Upper lobe of right lung (tissue), 1 donor: ENCODE measurements at regions not wholly inside any gene's neighbourhood (a gene's known extent, or its start where the extent isn't known, plus 50 kb on each side); places are given as distances from the start of the nearest gene placed in this dataset.

ENCODE experiments used
- ATAC-seq: fragments of 200-7000 bp; cut with Tn5 transposase; one replicate; pipeline ENCODE4 v1.9.1; 2020; ENCODE audit warnings: mild to moderate bottlenecking, moderate library complexity
- DNase-seq: peaks from one replicate; pipeline ENCODE4 v3.0.0-alpha.2; 2020
- H3K27ac ChIP-seq: fragments of 200-600 bp; one replicate; pipeline ENCODE4 v1.8.0; 2022
- H3K27me3 ChIP-seq: fragments of 200-600 bp; one replicate; pipeline ENCODE4 v1.8.0; 2022; ENCODE audit warnings: mild to moderate bottlenecking
- H3K36me3 ChIP-seq: fragments of 200-600 bp; one replicate; pipeline ENCODE4 v1.8.0; 2022
- H3K4me1 ChIP-seq: fragments of 200-600 bp; one replicate; pipeline ENCODE4 v1.8.0; 2022
- H3K4me3 ChIP-seq: fragments of 200-600 bp; one replicate; pipeline ENCODE4 v1.8.0; 2022; ENCODE audit warnings: mild to moderate bottlenecking
- H3K9me3 ChIP-seq: fragments of 200-600 bp; one replicate; pipeline ENCODE4 v1.8.0; 2022
- CTCF ChIP-seq: fragments of 200-600 bp; IDR thresholded peaks from one replicate; pipeline ENCODE4 v1.8.0; 2022; ENCODE audit warnings: antibody characterized with exemption
- intact Hi-C: fragments of 100-400 bp; cut with DNase I; formaldehyde crosslinking; loops from one replicate; pipeline ENCODE4 v1.11.0; 2022
- donor health status: DM: no; HTN: yes; CAD: no; lungs with severe emphysema.

DNA sequence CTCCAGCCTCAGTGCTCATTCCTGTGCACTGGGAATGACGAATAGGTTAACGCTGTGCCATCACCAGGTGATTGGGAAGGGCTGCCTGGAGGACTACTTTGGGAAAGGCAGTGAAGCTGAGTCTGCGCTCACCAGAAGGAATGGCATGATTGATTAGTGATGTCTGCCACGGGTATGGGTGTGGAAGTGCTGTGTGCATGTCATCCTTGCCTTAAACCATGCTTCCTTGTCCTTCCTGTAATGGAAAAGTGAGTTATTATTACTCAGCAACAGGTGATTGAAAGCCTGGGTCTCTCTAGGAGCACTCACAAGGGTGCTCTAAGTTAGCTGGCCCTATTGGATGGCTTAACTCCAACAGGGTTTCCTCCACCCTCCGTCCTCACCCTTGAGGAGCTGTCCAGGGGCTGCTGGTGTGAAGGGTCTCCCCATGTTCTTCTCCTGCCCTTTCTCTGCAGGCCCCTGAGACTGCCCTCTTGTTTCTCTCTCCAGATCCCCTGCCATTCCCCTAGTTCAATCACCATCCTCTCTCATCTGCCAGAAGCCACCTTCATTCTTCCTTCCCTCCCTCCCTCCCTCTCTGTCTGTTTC lies 121.9 kb upstream of the NECTIN1 start:
- no peak for TF ChIP-seq CTCF
- H3K36me3 ChIP-seq = no peaks in the 10 kb centered on the region
- no peaks in the 10 kb centered on the region for H3K4me1 ChIP-seq
- DNase-seq (no peak), ATAC-seq (no peak)
- H3K27me3 ChIP-seq = peaks cover 6% of the 10 kb centered on the region
- intact Hi-C loops = no loop called here
- H3K4me3 ChIP-seq = no peak overlapping the region
- peaks cover 5% of the 10 kb centered on the region for H3K9me3 ChIP-seq
- H3K27ac ChIP-seq = no peak overlapping the region

DNA sequence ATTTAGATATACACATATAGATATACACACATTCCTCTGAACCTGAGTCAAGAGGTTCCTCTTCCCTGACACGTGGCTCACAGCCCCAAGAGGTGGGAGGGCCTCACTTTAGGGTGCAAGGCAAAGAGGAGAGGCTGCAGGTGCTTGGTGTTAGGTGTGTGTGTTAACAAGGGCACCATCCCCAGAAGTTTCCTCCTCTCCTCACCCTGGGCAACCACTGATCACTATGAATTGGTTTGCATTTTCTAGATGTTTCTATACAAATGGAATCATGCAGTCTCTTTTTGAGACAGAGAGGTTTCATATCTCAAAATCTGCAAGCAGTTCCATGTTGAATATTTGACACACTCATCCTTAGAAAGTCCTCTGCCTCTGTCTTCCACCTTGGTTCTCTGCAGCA lies 120.9 kb upstream of the NECTIN1 start:
- Histone ChIP-seq H3K4me1 (no peaks in the 10 kb centered on the region), H3K27ac (no peak overlapping the region), H3K36me3 (no peaks in the 10 kb centered on the region), H3K27me3 (peaks cover 5% of the 10 kb centered on the region), H3K9me3 (peaks cover 5% of the 10 kb centered on the region), H3K4me3 (no peak overlapping the region)
- DNase-seq (no peak), ATAC-seq (no peak)
- intact Hi-C loops = no loop called here
- no peak for TF ChIP-seq CTCF

- Histone ChIP-seq H3K27me3 (peaks cover 5% of the 10 kb centered on the region), H3K27ac (no peak overlapping the region), H3K9me3 (peaks cover 5% of the 10 kb centered on the region), H3K36me3 (no peaks in the 10 kb centered on the region), H3K4me1 (no peaks in the 10 kb centered on the region), H3K4me3 (no peak overlapping the region)
- intact Hi-C loops = no loop called here
- ATAC-seq = no peak
- TF ChIP-seq CTCF = no peak
- DNase-seq = no peak
Observed at GRCh38 chr11:119847853-119848252, 118.9 kb upstream of the NECTIN1 start.

GRCh38 chr11:119846374-119846773 lies 117.4 kb upstream of the NECTIN1 start:
- H3K36me3 ChIP-seq = no peaks in the 10 kb centered on the region
- no peak overlapping the region for H3K4me3 ChIP-seq
- DNase-seq (no peak), ATAC-seq (no peak)
- intact Hi-C loops = no loop called here
- H3K4me1 ChIP-seq = no peaks in the 10 kb centered on the region
- no peak for TF ChIP-seq CTCF
- no peak overlapping the region for H3K27ac ChIP-seq
- peaks cover 5% of the 10 kb centered on the region for H3K27me3 ChIP-seq
- H3K9me3 ChIP-seq = peaks cover 5% of the 10 kb centered on the region

- Histone ChIP-seq H3K4me3 (no peak overlapping the region), H3K9me3 (peaks cover 5% of the 10 kb centered on the region), H3K36me3 (no peaks in the 10 kb centered on the region), H3K27ac (no peak overlapping the region), H3K4me1 (no peaks in the 10 kb centered on the region), H3K27me3 (peaks cover 5% of the 10 kb centered on the region)
- ATAC-seq = no peak
- DNase-seq = no peak
- intact Hi-C loops = no loop called here
- TF ChIP-seq CTCF = no peak
Observed at GRCh38 chr11:119845756-119846155, 116.8 kb upstream of the NECTIN1 start.

DNA sequence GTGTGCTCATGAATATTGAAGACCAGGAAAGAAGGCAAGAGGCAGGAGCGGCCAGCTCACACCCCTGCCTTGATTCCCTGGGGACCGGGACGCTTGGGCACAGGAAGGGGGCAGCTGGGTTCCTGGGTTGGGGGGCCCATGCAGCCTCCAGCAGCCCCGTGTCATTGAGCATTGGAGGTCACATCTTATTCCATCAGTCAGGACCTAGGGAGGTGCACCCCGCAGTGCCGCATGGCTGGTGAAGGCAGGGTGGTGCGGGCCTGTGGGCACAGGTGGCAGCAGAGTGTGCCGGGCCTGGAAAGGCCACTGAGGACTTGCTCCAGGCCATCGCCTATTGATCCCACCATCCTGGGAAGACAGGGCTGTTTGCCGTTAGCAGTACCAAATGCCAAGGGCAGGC lies 116.3 kb upstream of the NECTIN1 start:
- TF ChIP-seq CTCF = no peak
- Histone ChIP-seq H3K27me3 (peaks cover 5% of the 10 kb centered on the region), H3K36me3 (no peaks in the 10 kb centered on the region), H3K9me3 (peaks cover 5% of the 10 kb centered on the region), H3K4me3 (no peak overlapping the region), H3K27ac (no peak overlapping the region), H3K4me1 (no peaks in the 10 kb centered on the region)
- ATAC-seq (no peak), DNase-seq (no peak)
- intact Hi-C loops = no loop called here
